T-cell (primary cell): ENCODE measurements at regions not wholly inside any gene's neighbourhood (a gene's known extent, or its start where the extent isn't known, plus 50 kb on each side); places are given as distances from the start of the nearest gene placed in this dataset.

ENCODE experiments used
- ATAC-seq, 4 experiments: fragments of 200-7000 bp in 3 of 4; fragments of 150-1000 bp in 1 of 4; cut with Tn5 transposase; replicated peaks in 1 of 4; 1 replicate in 3 of 4; 2 replicates in 1 of 4; pipeline ENCODE4 v1.10.0; 2021; ENCODE audit warnings: moderate library complexity in 3 of 4, mild to moderate bottlenecking in 2 of 4, moderate number of reproducible peaks in 1 of 4
- CTCF ChIA-PET, 2 donors: fragments of 300-600 bp; sonication (Branson Sonifier 250); formaldehyde crosslinking; loops; one replicate each; lab custom pipeline; 2022; ENCODE audit warnings: antibody characterized with exemption in 2 of 2; lab: Charles Lee
- POLR2A ChIA-PET, 2 donors: fragments of 300-600 bp; sonication (Branson Sonifier 250); formaldehyde crosslinking; loops; one replicate each; lab custom pipeline; 2022; ENCODE audit warnings: antibody characterized with exemption in 2 of 2; lab: Charles Lee
- DNase-seq, 35 experiments: peaks; one replicate each; pipeline versions ENCODE4 v3.0.0 to v3.0.0-alpha.2; 2013 to 2023
- H3K27ac ChIP-seq: one replicate; pipeline ENCODE4 v1.5.1; 2013; ENCODE audit warnings: low read length
- H3K27me3 ChIP-seq, 2 experiments: replicated peaks in 1 of 2; 1 replicate in 1 of 2; 2 replicates in 1 of 2; pipeline versions ENCODE4 v1.6.1 to v1.7.0; 2013; ENCODE audit warnings: low read length in 1 of 2, mixed read lengths in 1 of 2; ENCODE audit not compliant: control insufficient read depth in 2 of 2, insufficient read depth in 2 of 2; ENCODE audit errors: extremely low read depth in 1 of 2
- H3K36me3 ChIP-seq, 2 donors: 1 replicate in 1 of 2; 2 replicates in 1 of 2; pipeline versions ENCODE4 v1.6.1 to v1.7.0; 2013; ENCODE audit warnings: low read length in 1 of 2; ENCODE audit not compliant: control insufficient read depth in 2 of 2, insufficient read depth in 1 of 2; ENCODE audit errors: extremely low read depth in 1 of 2
- H3K4me1 ChIP-seq, 2 experiments: 1 replicate in 1 of 2; 2 replicates in 1 of 2; pipeline versions ENCODE4 v1.6.1 to v1.7.0; 2013; ENCODE audit warnings: low read length in 2 of 2, mixed read lengths in 1 of 2; ENCODE audit not compliant: insufficient read depth in 2 of 2, control insufficient read depth in 1 of 2; ENCODE audit errors: extremely low read depth in 1 of 2
- H3K4me3 ChIP-seq, 2 donors: 1 replicate in 1 of 2; 2 replicates in 1 of 2; pipeline versions ENCODE4 v1.5.1 to v1.7.0; 2013; ENCODE audit warnings: mild to moderate bottlenecking in 2 of 2, low read length in 1 of 2, moderate library complexity in 1 of 2; ENCODE audit not compliant: control insufficient read depth in 1 of 2; ENCODE audit errors: extremely low read depth in 1 of 2
- H3K9me3 ChIP-seq: 2 replicates; pipeline ENCODE4 v1.7.0; 2013
- H3K27ac Mint-ChIP-seq, 2 donors: one replicate each; pipeline ENCODE4 v1.8.0; 2020 to 2021; ENCODE audit warnings: mild to moderate bottlenecking in 2 of 2, mixed read lengths in 2 of 2
- H3K27me3 Mint-ChIP-seq, 2 donors: one replicate each; pipeline ENCODE4 v1.8.0; 2021 to 2022; ENCODE audit warnings: mixed read lengths in 2 of 2
- H3K36me3 Mint-ChIP-seq: one replicate; pipeline ENCODE4 v1.8.0; 2021; ENCODE audit warnings: mixed read lengths
- H3K4me1 Mint-ChIP-seq, 3 donors: one replicate each; pipeline ENCODE4 v1.8.0; 2020 to 2022; ENCODE audit warnings: mixed read lengths in 3 of 3, mild to moderate bottlenecking in 1 of 3
- H3K4me3 Mint-ChIP-seq, 3 donors: one replicate each; pipeline ENCODE4 v1.8.0; 2020 to 2022; ENCODE audit warnings: mild to moderate bottlenecking in 3 of 3, mixed read lengths in 3 of 3, moderate library complexity in 3 of 3
- H3K9me3 Mint-ChIP-seq, 3 donors: one replicate each; pipeline ENCODE4 v1.8.0; 2020 to 2022; ENCODE audit warnings: mixed read lengths in 3 of 3
- WGBS: methylation state at CpG from one replicate; pipeline ENCODE4 v1.1.5; 2013; ENCODE audit warnings: missing lambda C conversion rate; ENCODE audit not compliant: insufficient coverage; 5-methylcytosine and 5-hydroxymethylcytosine counted together

- 83% methylated on average over 3 of the region's 7 CpGs for WGBS
- DNase-seq, result no peak
Measured at GRCh38 chr19:33963514-33963913, 166.8 kb downstream of the KCTD15 start.

GRCh38 chr19:33971073-33971472 lies 174.4 kb downstream of the KCTD15 start:
- ChIA-PET CTCF (no interaction called here), POLR2A (no interaction called here)
- no peak overlapping the region for H3K4me3 ChIP-seq
- peaks cover 5% of the 10 kb centered on the region for H3K9me3 ChIP-seq
- Mint-ChIP-seq H3K4me3 (no peak overlapping the region), H3K36me3 (no peaks in the 10 kb centered on the region), H3K27ac (no peak overlapping the region), H3K4me1 (no peaks in the 10 kb centered on the region), H3K9me3 (peaks cover 11 to 44% (median 27%) of the 10 kb centered on the region in 3 donors), H3K27me3 (peaks cover 7 to 22% of the 10 kb centered on the region in 2 donors)
- H3K27me3 ChIP-seq, result peaks cover 2 to 10% of the 10 kb centered on the region in 2 experiments
- no peaks in the 10 kb centered on the region for H3K36me3 ChIP-seq
- DNase-seq (no peak), ATAC-seq (no peak)
- H3K4me1 ChIP-seq, result no peaks in the 10 kb centered on the region
- H3K27ac ChIP-seq, result no peak overlapping the region
- no CpG with 5 or more reads among the region's 1 CpG for WGBS

More at GRCh38 chr19:33963514-33963913, 166.8 kb downstream of the KCTD15 start:
- H3K4me1 Mint-ChIP-seq, result no peaks in the 10 kb centered on the region
- H3K9me3 Mint-ChIP-seq, result peaks cover 6 to 13% (median 8%) of the 10 kb centered on the region in 3 donors
- no peak overlapping the region for H3K4me3 Mint-ChIP-seq
- H3K27ac Mint-ChIP-seq, result no peak overlapping the region
- peaks cover 12 to 16% of the 10 kb centered on the region in 2 donors for H3K27me3 Mint-ChIP-seq
- Histone ChIP-seq H3K9me3 (peaks cover 2% of the 10 kb centered on the region), H3K36me3 (no peaks in the 10 kb centered on the region), H3K27me3 (peaks cover 2 to 15% of the 10 kb centered on the region in 2 experiments), H3K4me3 (no peak overlapping the region), H3K4me1 (no peaks in the 10 kb centered on the region), H3K27ac (no peak overlapping the region)
- no peak for ATAC-seq
- ChIA-PET POLR2A (interaction anchor here in 1 of 2 donors (0.6 kb wide), 1 partner anchor 512 kb away, joined by 3 read pairs; no protein-coding TSS in a partner anchor), CTCF (no interaction called here)
- H3K36me3 Mint-ChIP-seq, result no peaks in the 10 kb centered on the region

GRCh38 chr19:33977756-33978685 lies 181.4 kb downstream of the KCTD15 start:
- Histone ChIP-seq H3K4me3 (no peak overlapping the region), H3K36me3 (no peaks in the 10 kb centered on the region), H3K27me3 (peaks cover 0 to 16% of the 10 kb centered on the region in 2 experiments), H3K27ac (no peak overlapping the region), H3K4me1 (no peaks in the 10 kb centered on the region), H3K9me3 (no peaks in the 10 kb centered on the region)
- ATAC-seq (no peak), DNase-seq (no peak)
- H3K27me3 Mint-ChIP-seq, result peaks cover 36 to 41% of the 10 kb centered on the region in 2 donors
- 71% methylated on average over 1 of the region's 4 CpGs for WGBS
- no peaks in the 10 kb centered on the region for H3K4me1 Mint-ChIP-seq
- POLR2A ChIA-PET, result no interaction called here
- CTCF ChIA-PET, result no interaction called here
- H3K9me3 Mint-ChIP-seq, result peaks cover 3 to 16% (median 11%) of the 10 kb centered on the region in 3 donors
- H3K4me3 Mint-ChIP-seq, result no peak overlapping the region
- H3K36me3 Mint-ChIP-seq, result no peaks in the 10 kb centered on the region
- H3K27ac Mint-ChIP-seq, result no peak overlapping the region

GRCh38 chr19:33982706-33983105 lies 186.0 kb downstream of the KCTD15 start:
- Histone ChIP-seq H3K4me1 (no peaks in the 10 kb centered on the region), H3K27ac (no peak overlapping the region), H3K36me3 (no peaks in the 10 kb centered on the region), H3K27me3 (peaks cover 0 to 12% of the 10 kb centered on the region in 2 experiments), H3K4me3 (no peak overlapping the region), H3K9me3 (no peaks in the 10 kb centered on the region)
- DNase-seq, result no peak
- no peak overlapping the region for H3K27ac Mint-ChIP-seq
- ChIA-PET CTCF (interaction anchor here in 1 of 2 donors (0.7 kb wide), 1 partner anchor 27 kb away, joined by 3 read pairs; no protein-coding TSS in a partner anchor), POLR2A (no interaction called here)
- peaks cover 3% of the 10 kb centered on the region for H3K36me3 Mint-ChIP-seq
- H3K27me3 Mint-ChIP-seq, result peaks cover 40% of the 10 kb centered on the region in 2 donors
- ATAC-seq, result no peak
- no peak overlapping the region for H3K4me3 Mint-ChIP-seq
- no peaks in the 10 kb centered on the region for H3K4me1 Mint-ChIP-seq
- H3K9me3 Mint-ChIP-seq, result peaks cover 9 to 28% (median 18%) of the 10 kb centered on the region in 3 donors

GRCh38 chr19:33988601-33989000 lies 183.7 kb upstream of the LSM14A start:
- Mint-ChIP-seq H3K27me3 (peaks cover 21 to 39% of the 10 kb centered on the region in 2 donors), H3K4me1 (no peaks in the 10 kb centered on the region), H3K27ac (no peak overlapping the region), H3K9me3 (peaks cover 18 to 52% (median 31%) of the 10 kb centered on the region in 3 donors), H3K4me3 (no peak overlapping the region), H3K36me3 (peaks cover 5% of the 10 kb centered on the region)
- H3K27me3 ChIP-seq, result peaks cover 0 to 4% of the 10 kb centered on the region in 2 experiments
- ATAC-seq, result no peak
- H3K4me1 ChIP-seq, result no peaks in the 10 kb centered on the region
- POLR2A ChIA-PET, result no interaction called here
- H3K9me3 ChIP-seq, result no peaks in the 10 kb centered on the region
- 81% methylated on average over 2 of the region's 3 CpGs for WGBS
- DNase-seq, result no peak
- CTCF ChIA-PET, result no interaction called here
- H3K4me3 ChIP-seq, result no peak overlapping the region
- H3K36me3 ChIP-seq, result no peaks in the 10 kb centered on the region
- no peak overlapping the region for H3K27ac ChIP-seq

- ChIA-PET POLR2A (no interaction called here), CTCF (interaction anchor here in 1 of 2 donors (1.4 kb wide), 1 partner anchor 220 kb away, joined by 5 read pairs; no protein-coding TSS in a partner anchor)
- ATAC-seq (no peak), DNase-seq (no peak)
- H3K4me3 Mint-ChIP-seq, result no peak overlapping the region
- no peak overlapping the region for H3K27ac Mint-ChIP-seq
- Histone ChIP-seq H3K27ac (no peak overlapping the region), H3K4me1 (no peaks in the 10 kb centered on the region), H3K27me3 (no peaks in the 10 kb centered on the region), H3K9me3 (no peaks in the 10 kb centered on the region), H3K36me3 (no peaks in the 10 kb centered on the region), H3K4me3 (no peak overlapping the region)
- H3K9me3 Mint-ChIP-seq, result peaks cover 4 to 7% (median 6%) of the 10 kb centered on the region in 3 donors
- no peaks in the 10 kb centered on the region for H3K4me1 Mint-ChIP-seq
- no CpG with 5 or more reads among the region's 2 CpGs for WGBS
- peaks cover 7 to 19% of the 10 kb centered on the region in 2 donors for H3K27me3 Mint-ChIP-seq
- H3K36me3 Mint-ChIP-seq, result no peaks in the 10 kb centered on the region
Measured at GRCh38 chr19:33997690-33998089, 174.6 kb upstream of the LSM14A start.
